Kidney glomerular epithelial cell (primary cell): ENCODE measurements at regions not wholly inside any gene's neighbourhood (a gene's known extent, or its start where the extent isn't known, plus 50 kb on each side); places are given as distances from the start of the nearest gene placed in this dataset.

Source experiments
- DNase-seq: peaks from one replicate; lab custom pipeline; 2025; lab: John Stamatoyannopoulos, UW

GRCh38 chr9:91131433-91131839, 230.3 kb downstream of the AUH start:
- peak; percentile 42 for DNase-seq

- DNase-seq, result no peak
These were observed 229.1 kb downstream of the AUH start for GRCh38 chr9:91132576-91133073.

GRCh38 chr9:91134608-91135007, 227.1 kb downstream of the AUH start:
- DNase-seq, result no peak

GRCh38 chr9:91137391-91137790, 224.3 kb downstream of the AUH start:
- no peak for DNase-seq

- no peak for DNase-seq
These were observed 223.0 kb downstream of the AUH start for GRCh38 chr9:91138760-91139159.

GRCh38 chr9:91141407-91141965, 220.2 kb downstream of the AUH start:
- DNase-seq, result no peak

- no peak for DNase-seq
These were observed 218.6 kb downstream of the AUH start for GRCh38 chr9:91143162-91143561.

GRCh38 chr9:91143642-91144041, 218.1 kb downstream of the AUH start:
- DNase-seq, result no peak

GRCh38 chr9:91144769-91145168, 216.9 kb downstream of the AUH start:
- DNase-seq, result no peak

GRCh38 chr9:91145496-91145895, 216.2 kb downstream of the AUH start:
- DNase-seq, result no peak

GRCh38 chr9:91146391-91147019, 215.2 kb downstream of the AUH start:
- no peak for DNase-seq

GRCh38 chr9:91147079-91147708, 214.5 kb downstream of the AUH start:
- no peak for DNase-seq

- DNase-seq, result no peak
These were observed 213.4 kb downstream of the AUH start for GRCh38 chr9:91148306-91148705.

GRCh38 chr9:91150273-91150997, 211.3 kb downstream of the AUH start:
- no peak for DNase-seq

- DNase-seq, result no peak
These were observed 210.6 kb downstream of the AUH start for GRCh38 chr9:91150998-91151717.

- no peak for DNase-seq
These were observed 210.0 kb downstream of the AUH start for GRCh38 chr9:91151718-91152095.

- no peak for DNase-seq
These were observed 207.0 kb downstream of the AUH start for GRCh38 chr9:91154686-91155085.

GRCh38 chr9:91155181-91155580, 206.5 kb downstream of the AUH start:
- DNase-seq, result no peak

GRCh38 chr9:91155746-91156376, 205.9 kb downstream of the AUH start:
- DNase-seq, result no peak

GRCh38 chr9:91156451-91157234, 205.1 kb downstream of the AUH start:
- DNase-seq, result no peak

- DNase-seq, result no peak
These were observed 203.8 kb downstream of the AUH start for GRCh38 chr9:91157883-91158282.
